ENCODE measurements at regions not wholly inside any gene's neighbourhood (a gene's known extent, or its start where the extent isn't known, plus 50 kb on each side); places are given as distances from the start of the nearest gene placed in this dataset.
"Not testable (repeated sequence)": the region's sequence is repeated elsewhere in the genome, so short reads cannot be mapped to it uniquely, and the experiment has no call there.

DNA sequence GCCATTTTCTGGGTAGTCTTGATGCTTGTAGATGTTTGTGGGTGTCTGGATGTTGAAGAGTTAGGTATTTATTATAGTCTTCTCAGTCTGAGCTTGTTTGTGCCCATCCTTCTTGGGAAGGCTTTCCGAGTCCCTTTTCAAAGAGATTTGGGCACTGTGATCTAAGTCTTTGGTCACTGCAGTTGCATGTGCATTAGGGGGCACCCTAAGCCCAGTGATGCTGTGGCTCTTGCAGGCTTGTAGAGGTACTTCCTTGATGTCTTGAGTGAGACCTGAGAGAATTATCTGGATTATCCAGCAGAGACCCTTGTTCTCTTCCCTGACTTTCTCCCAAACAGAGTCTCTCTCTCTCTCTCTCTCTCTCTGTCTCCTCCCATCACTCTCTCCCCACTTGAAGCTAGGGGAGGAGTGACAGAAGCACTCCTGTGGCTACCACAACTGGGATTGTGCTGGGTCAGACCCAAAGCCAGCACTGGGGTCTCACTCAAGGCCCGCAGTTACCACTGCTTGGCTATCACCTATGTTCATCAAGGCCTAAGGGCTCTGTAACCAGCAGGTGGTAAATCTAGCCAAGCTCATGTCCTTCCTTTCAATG lies 68.5 kb downstream of the TMCO5A start:
- peak; percentile 36 for DNase-seq
- ChIA-PET CTCF (interaction anchor here (0.8 kb wide), 1 partner anchor 386 kb away, joined by 3 read pairs; no protein-coding TSS in a partner anchor), POLR2A (no interaction called here)
- Mint-ChIP-seq H3K4me3 (no peak overlapping the region), H3K36me3 (ENCODE audit: low read depth) (no peaks in the 10 kb centered on the region), H3K9me3 (no peaks in the 10 kb centered on the region), H3K27ac (no peak overlapping the region), H3K27me3 (peaks cover 23% of the 10 kb centered on the region), H3K4me1 (no peaks in the 10 kb centered on the region)

DNA sequence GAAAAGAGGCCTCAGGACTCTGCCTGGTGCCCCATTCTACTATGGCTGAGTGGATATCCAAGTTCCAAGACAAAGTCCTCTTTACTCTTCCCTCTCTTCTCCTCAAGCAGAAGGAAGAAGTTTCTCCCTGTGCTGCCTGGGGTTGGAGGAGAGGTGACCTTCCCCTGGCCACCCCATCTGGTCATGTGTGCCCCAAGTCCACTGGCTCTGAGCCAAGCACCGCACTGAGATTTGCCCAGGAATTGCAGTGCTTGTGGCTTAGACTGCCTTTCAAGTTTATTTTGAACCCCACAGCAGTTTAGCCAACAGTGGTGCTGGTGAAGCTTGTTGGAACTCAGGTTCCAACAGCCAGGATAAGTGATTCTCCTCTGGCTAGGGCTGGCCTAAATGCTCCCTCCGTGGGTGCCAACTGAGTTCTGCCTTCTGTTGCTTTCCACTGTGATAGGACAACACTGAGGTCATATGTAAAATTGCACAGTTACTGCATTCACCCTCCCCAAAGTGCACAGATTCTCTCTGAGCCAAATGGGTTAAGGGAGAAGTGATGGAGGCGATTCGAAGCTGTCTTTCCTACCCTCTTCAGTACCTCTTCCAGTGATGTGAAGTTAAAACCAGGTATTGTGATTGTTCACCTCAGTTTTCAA lies 69.9 kb downstream of the TMCO5A start:
- peaks cover 20% of the 10 kb centered on the region for H3K27me3 Mint-ChIP-seq
- POLR2A ChIA-PET: no interaction called here
- H3K4me3 Mint-ChIP-seq: no peak overlapping the region
- H3K27ac Mint-ChIP-seq: no peak overlapping the region
- no peaks in the 10 kb centered on the region for H3K9me3 Mint-ChIP-seq
- no peaks in the 10 kb centered on the region for H3K36me3 Mint-ChIP-seq (ENCODE audit: low read depth)
- DNase-seq: no peak
- no peaks in the 10 kb centered on the region for H3K4me1 Mint-ChIP-seq
- CTCF ChIA-PET: no interaction called here

DNA sequence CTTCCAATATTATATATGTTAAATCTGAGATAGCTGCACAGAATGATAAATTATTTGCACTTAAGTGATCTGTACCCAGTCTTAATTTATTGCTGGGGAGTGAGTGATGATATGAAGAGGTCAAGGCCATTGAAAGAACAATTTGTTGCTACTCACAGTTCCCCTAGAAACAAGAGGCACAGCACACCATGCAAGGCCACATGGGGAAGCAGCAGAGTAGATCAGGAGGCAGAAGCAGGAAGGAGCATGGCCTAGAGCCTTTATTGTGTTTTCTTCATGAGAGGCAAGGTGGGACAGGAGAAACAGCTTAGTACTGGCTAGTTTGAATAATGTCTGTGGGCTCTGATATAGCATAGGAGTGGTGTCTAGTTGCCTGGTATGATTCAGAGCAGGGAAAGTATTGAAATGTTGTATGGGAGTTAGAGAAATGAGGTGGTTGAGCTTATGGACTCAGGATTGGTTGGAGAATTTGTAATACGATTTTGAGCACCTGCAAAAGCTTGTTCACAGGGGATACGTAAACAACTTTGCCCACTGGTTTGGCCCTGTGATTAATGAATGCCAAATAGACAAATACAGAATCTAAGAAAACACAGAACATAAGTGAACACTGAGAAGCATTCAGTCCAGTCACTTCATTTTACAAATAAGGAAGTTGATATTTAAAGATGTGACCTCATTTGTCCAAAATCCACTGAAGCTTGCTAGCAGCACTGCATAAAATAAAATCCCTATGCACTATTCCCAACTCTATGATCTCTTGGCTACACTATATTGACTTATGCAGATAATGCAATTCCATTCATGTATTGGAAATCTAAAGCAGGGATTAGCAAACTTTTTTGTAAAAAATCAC lies 71.7 kb downstream of the TMCO5A start:
- H3K4me3 Mint-ChIP-seq: no peak overlapping the region
- ChIA-PET POLR2A (no interaction called here), CTCF (no interaction called here)
- no peaks in the 10 kb centered on the region for H3K4me1 Mint-ChIP-seq
- no peak overlapping the region for H3K27ac Mint-ChIP-seq
- no peaks in the 10 kb centered on the region for H3K9me3 Mint-ChIP-seq
- no peak for DNase-seq
- no peaks in the 10 kb centered on the region for H3K36me3 Mint-ChIP-seq (ENCODE audit: low read depth)
- peaks cover 17% of the 10 kb centered on the region for H3K27me3 Mint-ChIP-seq

DNA sequence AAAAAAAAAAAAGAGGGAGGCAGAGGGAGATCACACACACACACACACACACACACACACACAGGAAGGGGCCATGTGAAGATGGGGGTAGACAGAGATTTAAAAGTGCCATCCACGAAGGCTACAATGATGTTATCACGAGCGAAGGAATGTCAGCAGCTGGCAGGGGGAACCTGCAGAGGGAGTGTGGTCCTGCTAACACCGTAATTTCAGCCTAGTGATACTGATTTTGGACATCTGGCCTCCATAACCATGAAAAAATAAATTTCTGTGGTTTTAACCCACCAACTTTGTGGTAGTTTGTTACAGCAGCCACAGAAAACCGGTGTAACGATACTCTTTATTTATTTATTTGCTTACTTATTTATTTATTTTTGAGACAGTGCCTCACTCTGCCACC lies 76.0 kb downstream of the TMCO5A start:
- Mint-ChIP-seq H3K4me1 (no peaks in the 10 kb centered on the region), H3K9me3 (no peaks in the 10 kb centered on the region), H3K36me3 (ENCODE audit: low read depth) (no peaks in the 10 kb centered on the region), H3K27me3 (peaks cover 5% of the 10 kb centered on the region), H3K4me3 (no peak overlapping the region), H3K27ac (no peak overlapping the region)
- POLR2A ChIA-PET: no interaction called here
- no peak for DNase-seq
- CTCF ChIA-PET: no interaction called here

DNA sequence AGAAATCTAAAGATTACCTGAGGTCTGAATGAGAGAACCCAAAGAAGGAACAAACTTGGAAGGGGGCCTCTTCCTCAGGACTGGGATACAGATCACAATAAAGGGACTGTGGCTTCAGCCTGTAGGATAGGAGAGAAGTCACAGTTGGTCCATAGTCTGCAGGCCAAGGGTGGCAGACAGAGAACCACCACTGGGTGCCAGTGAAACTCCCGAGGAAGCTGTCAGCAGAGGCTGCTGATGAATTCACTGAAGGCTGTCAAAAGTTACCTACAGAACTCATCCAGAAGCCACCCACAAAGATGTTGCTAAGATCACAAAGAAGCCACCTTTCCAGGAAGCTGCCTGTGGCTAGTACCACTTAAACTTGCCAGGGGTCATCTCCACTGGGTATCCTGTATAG lies 78.5 kb downstream of the TMCO5A start:
- no peaks in the 10 kb centered on the region for H3K4me1 Mint-ChIP-seq
- no peak overlapping the region for H3K4me3 Mint-ChIP-seq
- no peaks in the 10 kb centered on the region for H3K36me3 Mint-ChIP-seq (ENCODE audit: low read depth)

DNA sequence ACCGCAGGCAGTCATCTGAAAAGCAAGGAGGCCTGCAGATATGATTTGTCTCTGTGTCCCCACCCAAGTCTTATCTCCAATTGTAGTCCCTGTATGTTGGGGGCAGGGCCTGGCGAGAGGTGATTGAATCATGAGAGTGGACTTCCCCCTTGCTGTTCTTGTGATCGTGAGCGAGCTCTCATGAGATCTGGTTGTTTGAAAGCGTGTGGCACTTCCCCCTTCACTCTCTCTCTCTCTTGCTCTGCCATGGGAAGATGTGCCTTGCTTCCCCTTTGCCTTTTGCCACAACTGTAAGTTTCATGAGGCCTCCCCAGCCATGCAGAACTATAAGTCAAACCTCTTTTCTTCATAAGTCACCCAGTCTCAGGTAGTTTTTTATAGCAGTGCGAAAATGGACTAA lies 83.3 kb downstream of the TMCO5A start:
- Mint-ChIP-seq H3K4me3 (no peak overlapping the region), H3K9me3 (no peaks in the 10 kb centered on the region), H3K27me3 (peaks cover 5% of the 10 kb centered on the region), H3K36me3 (ENCODE audit: low read depth) (no peaks in the 10 kb centered on the region), H3K27ac (no peak overlapping the region), H3K4me1 (no peaks in the 10 kb centered on the region)
- DNase-seq: no peak
- ChIA-PET CTCF (no interaction called here), POLR2A (no interaction called here)

More for the DNA sequence above, 78.5 kb downstream of the TMCO5A start:
- CTCF ChIA-PET: no interaction called here
- POLR2A ChIA-PET: no interaction called here
- no peak for DNase-seq
- H3K27ac Mint-ChIP-seq: no peak overlapping the region
- peaks cover 2% of the 10 kb centered on the region for H3K27me3 Mint-ChIP-seq
- no peaks in the 10 kb centered on the region for H3K9me3 Mint-ChIP-seq

DNA sequence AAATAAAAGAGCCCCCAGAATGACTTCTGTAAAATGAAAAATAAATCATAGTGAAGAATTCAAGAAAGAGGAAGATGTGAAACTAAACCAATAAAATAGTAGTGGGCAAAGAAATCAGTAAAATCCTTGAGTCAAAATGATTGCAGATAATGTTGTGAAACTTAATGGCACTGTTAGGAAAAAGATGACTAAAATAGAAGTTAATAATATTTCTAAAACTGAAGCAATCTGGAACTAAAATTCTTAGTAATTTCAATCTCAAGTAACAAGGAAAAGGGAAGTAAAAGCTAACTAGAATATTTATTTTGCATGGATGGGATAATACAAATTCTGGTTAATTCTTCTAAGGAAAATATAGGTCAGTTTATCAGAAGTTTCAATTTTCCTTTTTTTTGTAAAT lies 84.6 kb downstream of the TMCO5A start:
- H3K36me3 Mint-ChIP-seq (ENCODE audit: low read depth): no peaks in the 10 kb centered on the region
- H3K4me1 Mint-ChIP-seq: no peaks in the 10 kb centered on the region
- peaks cover 3% of the 10 kb centered on the region for H3K27me3 Mint-ChIP-seq
- ChIA-PET CTCF (no interaction called here), POLR2A (no interaction called here)
- H3K9me3 Mint-ChIP-seq: no peaks in the 10 kb centered on the region
- DNase-seq: no peak
- H3K27ac Mint-ChIP-seq: no peak overlapping the region
- no peak overlapping the region for H3K4me3 Mint-ChIP-seq

DNA sequence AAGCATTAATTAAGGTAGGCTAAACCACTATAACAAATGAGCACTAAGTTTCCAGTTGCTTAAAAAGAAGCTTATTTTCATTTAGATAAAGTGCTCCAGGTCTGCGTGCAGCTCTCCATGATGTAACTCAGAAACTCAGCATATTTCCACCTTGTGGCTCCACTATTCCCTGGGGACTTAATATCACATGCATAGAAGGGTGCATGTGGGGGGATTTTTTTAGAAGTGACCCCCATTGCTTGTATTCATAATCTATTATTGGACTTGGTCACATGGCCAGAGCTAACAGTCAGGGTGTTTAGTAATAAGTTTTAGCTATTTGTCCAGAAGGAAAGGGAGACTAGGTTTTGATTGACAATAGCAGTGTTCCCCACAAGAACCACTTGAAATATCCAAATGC lies 86.8 kb downstream of the TMCO5A start:
- H3K4me3 Mint-ChIP-seq: no peak overlapping the region
- no peak overlapping the region for H3K27ac Mint-ChIP-seq
- CTCF ChIA-PET: no interaction called here
- H3K27me3 Mint-ChIP-seq: peaks cover 8% of the 10 kb centered on the region
- POLR2A ChIA-PET: no interaction called here
- H3K4me1 Mint-ChIP-seq: no peaks in the 10 kb centered on the region
- DNase-seq: no peak
- peaks cover 3% of the 10 kb centered on the region for H3K9me3 Mint-ChIP-seq
- H3K36me3 Mint-ChIP-seq (ENCODE audit: low read depth): no peaks in the 10 kb centered on the region

DNA sequence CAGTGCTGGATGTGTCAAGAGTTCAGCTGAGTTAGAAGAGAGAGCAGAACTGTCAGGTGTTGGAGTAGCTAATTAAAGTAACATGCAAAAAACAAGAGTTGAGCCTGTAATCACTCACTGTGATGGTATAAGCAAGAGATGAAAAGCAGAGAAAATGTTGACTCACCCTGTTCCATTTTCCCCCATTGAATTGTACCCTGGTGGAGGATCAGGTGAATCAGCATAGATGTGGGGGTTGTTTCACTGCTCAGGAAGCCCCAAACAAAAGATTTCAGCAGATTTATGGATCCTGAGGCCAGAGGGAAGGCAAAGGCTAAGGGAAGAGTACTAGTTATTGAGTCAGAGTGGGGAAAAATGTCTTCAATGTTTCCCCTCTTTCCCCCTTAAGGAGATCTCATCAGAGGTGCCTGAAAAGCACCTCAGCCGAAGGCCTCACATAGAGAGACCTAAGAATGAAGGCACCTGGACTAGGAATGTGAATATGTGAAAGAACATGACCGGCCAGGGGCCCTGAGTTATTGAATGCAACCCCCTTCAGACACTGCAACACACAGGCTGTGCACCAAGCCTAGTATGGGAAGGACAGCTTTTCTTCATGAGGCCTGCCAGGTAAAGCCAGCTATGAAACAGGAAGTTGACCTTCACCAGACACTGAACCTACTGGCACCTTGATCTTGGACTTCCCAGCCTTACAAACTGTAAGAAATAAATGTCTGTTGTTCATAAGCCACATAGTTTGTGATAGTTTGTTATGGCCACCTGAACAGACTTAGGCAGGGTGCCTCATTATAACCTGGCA lies 90.1 kb downstream of the TMCO5A start:
- POLR2A ChIA-PET: no interaction called here
- peaks cover 6% of the 10 kb centered on the region for H3K27me3 Mint-ChIP-seq
- H3K9me3 Mint-ChIP-seq: peaks cover 3% of the 10 kb centered on the region

DNA sequence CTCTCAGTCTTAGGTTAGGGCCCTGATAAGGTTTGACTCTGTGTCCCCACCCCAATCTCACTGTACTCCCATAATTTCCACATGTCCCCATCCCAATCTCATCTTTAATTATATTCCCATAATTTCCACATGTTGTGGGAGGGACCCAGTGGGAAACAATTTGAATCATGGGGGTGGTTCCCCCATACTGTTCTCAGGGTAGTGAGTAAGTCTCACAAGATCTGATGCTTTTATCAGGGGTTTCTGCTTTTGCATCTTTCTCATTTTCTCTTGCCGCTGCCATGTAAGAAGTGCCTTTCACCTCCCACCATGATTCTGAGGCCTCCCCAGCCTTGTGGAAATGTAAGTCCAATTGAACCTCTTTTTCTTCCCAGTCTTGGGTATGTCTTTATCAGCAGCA lies 91.2 kb downstream of the TMCO5A start:
- H3K36me3 Mint-ChIP-seq (ENCODE audit: low read depth); POLR2A ChIA-PET; DNase-seq; CTCF ChIA-PET; H3K27ac Mint-ChIP-seq; H3K4me1 Mint-ChIP-seq; H3K4me3 Mint-ChIP-seq; H3K9me3 Mint-ChIP-seq; H3K27me3 Mint-ChIP-seq: not testable (repeated sequence)

More for the DNA sequence above, 90.1 kb downstream of the TMCO5A start:
- H3K36me3 Mint-ChIP-seq (ENCODE audit: low read depth): no peaks in the 10 kb centered on the region
- no peak overlapping the region for H3K27ac Mint-ChIP-seq
- no peaks in the 10 kb centered on the region for H3K4me1 Mint-ChIP-seq
- no peak overlapping the region for H3K4me3 Mint-ChIP-seq
- DNase-seq: no peak
- CTCF ChIA-PET: no interaction called here

DNA sequence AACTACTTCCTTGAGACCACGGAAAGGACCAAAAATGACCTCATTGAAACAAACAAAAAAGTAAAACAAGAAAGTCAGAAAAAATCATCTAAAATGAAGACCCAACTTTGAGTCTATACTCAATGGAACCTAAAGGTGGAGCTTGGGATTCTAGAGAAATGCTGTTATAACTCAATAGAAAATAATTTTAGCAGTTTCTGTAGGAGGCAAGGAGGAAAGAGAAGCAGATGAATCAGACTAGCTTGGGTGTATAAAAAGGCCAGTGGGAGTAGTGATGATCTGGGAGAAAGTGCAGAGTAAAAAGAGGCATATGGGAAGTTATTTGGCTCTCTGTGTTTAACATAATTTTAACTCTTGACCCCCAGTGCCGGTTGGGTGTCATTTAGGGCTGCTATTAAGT lies 94.4 kb downstream of the TMCO5A start:
- H3K27ac Mint-ChIP-seq: no peak overlapping the region
- no peaks in the 10 kb centered on the region for H3K36me3 Mint-ChIP-seq (ENCODE audit: low read depth)
- no peaks in the 10 kb centered on the region for H3K4me1 Mint-ChIP-seq
- peaks cover 7% of the 10 kb centered on the region for H3K27me3 Mint-ChIP-seq
- CTCF ChIA-PET: no interaction called here
- DNase-seq: no peak
- H3K9me3 Mint-ChIP-seq: peaks cover 3% of the 10 kb centered on the region
- no peak overlapping the region for H3K4me3 Mint-ChIP-seq
- POLR2A ChIA-PET: no interaction called here

DNA sequence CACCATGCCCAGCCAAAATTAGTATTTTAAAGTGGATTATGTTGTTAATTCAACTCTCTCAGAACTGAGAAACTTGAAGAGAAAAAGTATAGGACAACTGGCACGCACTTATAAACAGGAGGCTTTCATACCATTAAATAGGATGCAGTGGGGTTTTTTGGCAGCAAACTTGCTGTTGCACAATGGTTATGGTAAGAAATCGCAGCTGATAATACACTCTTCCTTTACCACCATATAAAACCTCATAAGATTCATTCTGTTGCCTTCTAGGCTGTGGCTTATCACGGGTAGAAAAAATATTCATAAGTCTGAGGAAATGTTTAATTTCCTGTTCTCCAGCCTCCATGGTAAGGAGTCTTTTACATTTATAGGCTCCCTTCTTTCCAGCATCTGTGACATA lies 95.3 kb downstream of the TMCO5A start:
- ChIA-PET CTCF (no interaction called here), POLR2A (no interaction called here)
- H3K9me3 Mint-ChIP-seq: peaks cover 3% of the 10 kb centered on the region
- peaks cover 5% of the 10 kb centered on the region for H3K27me3 Mint-ChIP-seq
- no peak for DNase-seq
- H3K4me1 Mint-ChIP-seq: no peaks in the 10 kb centered on the region
- H3K4me3 Mint-ChIP-seq: no peak overlapping the region
- H3K36me3 Mint-ChIP-seq (ENCODE audit: low read depth): no peaks in the 10 kb centered on the region
- no peak overlapping the region for H3K27ac Mint-ChIP-seq

DNA sequence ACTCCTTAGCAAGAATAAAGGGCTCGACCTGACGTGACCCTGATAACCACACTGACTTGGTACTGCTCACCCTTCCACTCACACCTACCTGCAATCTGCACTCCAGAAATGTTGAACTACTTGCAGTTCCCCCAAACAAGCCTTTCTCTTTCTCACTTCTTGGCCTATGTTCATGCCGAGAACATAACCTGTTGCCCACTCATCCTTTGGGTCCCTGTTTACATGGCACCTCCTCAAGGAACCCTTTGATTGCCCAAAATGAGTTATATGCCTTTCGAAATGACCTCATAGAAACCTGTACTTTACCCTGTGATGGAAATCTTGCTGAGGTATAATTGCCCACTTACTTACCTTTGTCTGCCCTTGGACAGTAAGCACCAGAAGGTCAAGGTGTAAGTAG lies 96.2 kb downstream of the TMCO5A start:
- Mint-ChIP-seq H3K4me3 (no peak overlapping the region), H3K27ac (no peak overlapping the region)
- CTCF ChIA-PET: no interaction called here

More for the DNA sequence above, 96.2 kb downstream of the TMCO5A start:
- POLR2A ChIA-PET: no interaction called here
- Mint-ChIP-seq H3K36me3 (ENCODE audit: low read depth) (no peaks in the 10 kb centered on the region), H3K27me3 (peaks cover 5% of the 10 kb centered on the region), H3K9me3 (peaks cover 3% of the 10 kb centered on the region), H3K4me1 (no peaks in the 10 kb centered on the region)
- DNase-seq: no peak
